PC-3 (cell line): ENCODE measurements at regions not wholly inside any gene's neighbourhood (a gene's known extent, or its start where the extent isn't known, plus 50 kb on each side); places are given as distances from the start of the nearest gene placed in this dataset.
A peak's percentile ranks its signal among the peaks of the same experiment; 100 is the strongest.

ENCODE experiments used
- ATAC-seq: fragments of 200-7000 bp; cut with Tn5 transposase; 2 replicates; pipeline ENCODE4 v1.9.1; 2020; ENCODE audit warnings: mild to moderate bottlenecking, moderate library complexity
- BruUV-seq: library from RNA; stranded (reverse); fragments of 400-500 nt; replicated peaks from 2 replicates; lab custom pipeline; 2021; lab: Mats Ljungman, UMichigan
- CTCF ChIA-PET: fragments of 300-600 bp; sonication (Branson Sonifier 250); formaldehyde crosslinking; loops from one replicate; lab custom pipeline; 2022; ENCODE audit warnings: antibody characterized with exemption; lab: Charles Lee
- POLR2A ChIA-PET: fragments of 300-600 bp; sonication (Branson Sonifier 250); formaldehyde crosslinking; loops from one replicate; lab custom pipeline; 2022; ENCODE audit warnings: antibody characterized with exemption; ENCODE audit not compliant: unreplicated experiment; lab: Charles Lee
- DNase-seq: peaks from one replicate; pipeline ENCODE4 v3.0.0-alpha.2; 2015
- H2AFZ ChIP-seq: fragments of 300-600 bp; sonication (generic); 2 replicates; pipeline ENCODE4 v1.6.0; 2016; ENCODE audit warnings: antibody characterized with exemption, low read length
- H3F3A ChIP-seq: fragments of 300-600 bp; sonication (generic); one replicate; pipeline ENCODE4 v1.6.0; 2017; ENCODE audit warnings: antibody characterized with exemption, low read length, control low read depth, mild to moderate bottlenecking; ENCODE audit not compliant: unreplicated experiment
- H3K27ac ChIP-seq: fragments of 300-600 bp; sonication (generic); 2 replicates; pipeline ENCODE4 v1.5.1; 2016; ENCODE audit warnings: mild to moderate bottlenecking, low read length
- H3K27me3 ChIP-seq: fragments of 300-600 bp; sonication (generic); 2 replicates; pipeline ENCODE4 v1.6.1; 2016; ENCODE audit warnings: low read length, mixed read lengths
- H3K36me3 ChIP-seq: fragments of 300-600 bp; sonication (generic); 2 replicates; pipeline ENCODE4 v1.6.1; 2016; ENCODE audit warnings: low read depth, mixed run types, low read length, mixed read lengths
- H3K4me1 ChIP-seq: fragments of 300-600 bp; sonication (generic); 2 replicates; pipeline ENCODE4 v1.5.1; 2016; ENCODE audit warnings: low read length; ENCODE audit not compliant: insufficient read depth
- H3K4me2 ChIP-seq: fragments of 300-600 bp; sonication (generic); 2 replicates; pipeline ENCODE4 v1.6.0; 2016; ENCODE audit warnings: low read length
- H3K4me3 ChIP-seq: fragments of 300-600 bp; sonication (generic); 2 replicates; pipeline ENCODE4 v1.5.1; 2016; ENCODE audit warnings: mild to moderate bottlenecking, low read length, mixed read lengths
- H3K79me2 ChIP-seq: fragments of 300-600 bp; sonication (generic); 2 replicates; pipeline ENCODE4 v1.6.1; 2017; ENCODE audit warnings: low read length, mixed read lengths
- H3K9ac ChIP-seq: fragments of 300-600 bp; sonication (generic); 2 replicates; pipeline ENCODE4 v1.6.0; 2016; ENCODE audit warnings: mild to moderate bottlenecking, low read length
- H3K9me2 ChIP-seq: fragments of 300-600 bp; sonication (generic); replicated peaks from 2 replicates; pipeline ENCODE4 v1.6.1; 2016; ENCODE audit warnings: mixed run types, low read length, mixed read lengths
- H3K9me3 ChIP-seq: fragments of 300-600 bp; sonication (generic); 2 replicates; pipeline ENCODE4 v1.6.1; 2016; ENCODE audit warnings: low read length, mixed read lengths
- H4K20me1 ChIP-seq: fragments of 300-600 bp; sonication (generic); 2 replicates; pipeline ENCODE4 v1.6.1; 2016; ENCODE audit warnings: low read length, mixed read lengths
- CTCF ChIP-seq: fragments of 300-600 bp; sonication (generic); conservative IDR thresholded peaks from 2 replicates; pipeline ENCODE4 v1.5.1; 2017; ENCODE audit warnings: antibody characterized with exemption, low read depth, mild to moderate bottlenecking, low read length
- EZH2 ChIP-seq: fragments of 300-600 bp; sonication (generic); IDR thresholded peaks from one replicate; pipeline ENCODE4 v1.6.1; 2017; ENCODE audit warnings: antibody characterized with exemption, mild to moderate bottlenecking, low read length; ENCODE audit not compliant: unreplicated experiment
- EZH2phosphoT487 ChIP-seq: fragments of 300-600 bp; sonication (generic); IDR thresholded peaks from 2 replicates; pipeline ENCODE4 v1.6.1; 2018; ENCODE audit warnings: mild to moderate bottlenecking, antibody characterized with exemption, low read length, borderline replicate concordance
- intact Hi-C: fragments of 100-400 bp; cut with micrococcal nuclease; formaldehyde crosslinking; loops from 2 replicates; pipeline ENCODE4 v1.9.0; 2023

GRCh38 chr1:243950166-243950565, 100.1 kb upstream of the AKT3 start:
- Histone ChIP-seq H4K20me1 (no peaks in the 10 kb centered on the region), H3K27ac (no peak overlapping the region), H3K4me3 (no peak overlapping the region), H3K79me2 (no peaks in the 10 kb centered on the region), H3K9me3 (no peaks in the 10 kb centered on the region), H3F3A (no peaks in the 10 kb centered on the region), H2AFZ (no peak overlapping the region), H3K27me3 (no peaks in the 10 kb centered on the region), H3K9me2 (no peaks in the 10 kb centered on the region), H3K4me1 (peaks cover 7% of the 10 kb centered on the region; the same call in 1 of the 2 replicates), H3K9ac (no peak overlapping the region), H3K4me2 (0 out of 2 replicates have a peak overlapping the region, but pooled peaks have one; percentile 1), H3K36me3 (no peaks in the 10 kb centered on the region)
- CTCF ChIA-PET: no interaction called here
- POLR2A ChIA-PET: no interaction called here
- TF ChIP-seq EZH2: no peak
- TF ChIP-seq EZH2phosphoT487: no peak
- TF ChIP-seq CTCF: no peak
- DNase-seq (peak; percentile 79), ATAC-seq (peak; percentile 77)
- intact Hi-C loops: no loop called here
- no TSS peak for BruUV-seq

GRCh38 chr1:243946946-243947345, 96.9 kb upstream of the AKT3 start:
- POLR2A ChIA-PET: no interaction called here

More at GRCh38 chr1:243946946-243947345, 96.9 kb upstream of the AKT3 start:
- no peak overlapping the region for H3K4me3 ChIP-seq
- H3K9me3 ChIP-seq: no peaks in the 10 kb centered on the region
- H3K4me1 ChIP-seq: peaks cover 7% of the 10 kb centered on the region; the same call in 1 of the 2 replicates
- H3K9me2 ChIP-seq: no peaks in the 10 kb centered on the region
- ATAC-seq (peak; percentile 50), DNase-seq (peak; percentile 36)
- TF ChIP-seq EZH2phosphoT487 (no peak), CTCF (peak; percentile 64)
- H3K4me2 ChIP-seq: no peak overlapping the region
- no peaks in the 10 kb centered on the region for H3K79me2 ChIP-seq
- intact Hi-C loops: no loop called here
- no TSS peak for BruUV-seq
- no peak overlapping the region for H2AFZ ChIP-seq
- no peaks in the 10 kb centered on the region for H3F3A ChIP-seq
- no peaks in the 10 kb centered on the region for H3K27me3 ChIP-seq
- no peaks in the 10 kb centered on the region for H3K36me3 ChIP-seq
- CTCF ChIA-PET: interaction anchor here (0.6 kb wide), 1 partner anchor 148 kb away, joined by 3 read pairs; no protein-coding TSS in a partner anchor
- H3K9ac ChIP-seq: no peak overlapping the region
- H4K20me1 ChIP-seq: no peaks in the 10 kb centered on the region
- H3K27ac ChIP-seq: no peak overlapping the region
